Astrocyte (in vitro differentiated cells and primary cell): ENCODE measurements at regions not wholly inside any gene's neighbourhood (a gene's known extent, or its start where the extent isn't known, plus 50 kb on each side); places are given as distances from the start of the nearest gene placed in this dataset.

Experiments
- CTCF ChIP-seq: IDR thresholded peaks from 2 replicates; pipeline ENCODE4 v1.5.1; 2011; ENCODE audit warnings: low read depth, mild to moderate bottlenecking, inconsistent platforms, low read length, moderate library complexity; ENCODE audit not compliant: insufficient read depth
- EZH2 ChIP-seq: IDR thresholded peaks from 2 replicates; pipeline ENCODE4 v1.6.1; 2012; ENCODE audit warnings: mild to moderate bottlenecking, low read length, inconsistent platforms; ENCODE audit not compliant: insufficient read depth

- TF ChIP-seq CTCF = no peak
- no peak for TF ChIP-seq EZH2
These were observed 3902.5 kb downstream of the SRGAP2C start for GRCh38 chr1:125087247-125087646.
